ENCODE measurements at regions not wholly inside any gene's neighbourhood (a gene's known extent, or its start where the extent isn't known, plus 50 kb on each side); places are given as distances from the start of the nearest gene placed in this dataset.

DNA sequence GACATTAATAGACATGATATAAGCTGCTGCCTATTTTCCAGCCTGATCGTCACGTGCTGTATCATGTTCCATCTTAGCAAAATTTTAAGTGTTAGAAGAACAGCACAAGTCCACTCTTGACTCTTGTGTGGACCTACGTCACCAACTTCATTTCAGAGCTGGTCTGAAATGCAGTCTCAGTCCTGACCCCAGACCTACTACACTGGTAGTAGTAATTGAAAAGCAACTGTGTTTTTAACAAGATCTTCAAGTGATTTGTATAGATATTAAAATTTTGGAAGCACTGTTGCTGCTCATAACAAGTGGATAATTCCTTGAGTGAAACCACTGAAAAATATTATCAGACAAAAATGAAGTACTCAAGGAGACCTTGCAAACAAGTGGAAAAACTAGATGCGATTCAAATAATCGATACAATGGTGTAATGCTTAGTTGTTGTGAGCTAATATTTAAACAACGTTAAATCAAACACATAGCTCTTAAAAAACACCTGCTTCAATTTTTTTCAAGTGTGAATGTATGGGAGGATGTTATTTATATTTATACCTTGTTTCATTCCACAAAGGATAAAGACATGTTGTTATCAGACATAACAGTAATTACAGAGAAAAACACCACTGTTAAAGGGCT is 110.9 kb upstream of the JAG1 start:
- TF ChIP-seq, protein P1, sequence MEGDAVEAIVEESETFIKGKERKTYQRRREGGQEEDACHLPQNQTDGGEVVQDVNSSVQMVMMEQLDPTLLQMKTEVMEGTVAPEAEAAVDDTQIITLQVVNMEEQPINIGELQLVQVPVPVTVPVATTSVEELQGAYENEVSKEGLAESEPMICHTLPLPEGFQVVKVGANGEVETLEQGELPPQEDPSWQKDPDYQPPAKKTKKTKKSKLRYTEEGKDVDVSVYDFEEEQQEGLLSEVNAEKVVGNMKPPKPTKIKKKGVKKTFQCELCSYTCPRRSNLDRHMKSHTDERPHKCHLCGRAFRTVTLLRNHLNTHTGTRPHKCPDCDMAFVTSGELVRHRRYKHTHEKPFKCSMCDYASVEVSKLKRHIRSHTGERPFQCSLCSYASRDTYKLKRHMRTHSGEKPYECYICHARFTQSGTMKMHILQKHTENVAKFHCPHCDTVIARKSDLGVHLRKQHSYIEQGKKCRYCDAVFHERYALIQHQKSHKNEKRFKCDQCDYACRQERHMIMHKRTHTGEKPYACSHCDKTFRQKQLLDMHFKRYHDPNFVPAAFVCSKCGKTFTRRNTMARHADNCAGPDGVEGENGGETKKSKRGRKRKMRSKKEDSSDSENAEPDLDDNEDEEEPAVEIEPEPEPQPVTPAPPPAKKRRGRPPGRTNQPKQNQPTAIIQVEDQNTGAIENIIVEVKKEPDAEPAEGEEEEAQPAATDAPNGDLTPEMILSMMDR (IDR thresholded peaks at IDR 0.05), result no peak
- no peak for TF ChIP-seq EP300 (IDR thresholded peaks at IDR 0.05)
- no peak for TF ChIP-seq POLR2A (IDR thresholded peaks at IDR 0.05; ENCODE audit: low read depth)
- TF ChIP-seq POLR2AphosphoS5 (IDR thresholded peaks at IDR 0.05), result no peak
